ENCODE measurements at regions not wholly inside any gene's neighbourhood (a gene's known extent, or its start where the extent isn't known, plus 50 kb on each side); places are given as distances from the start of the nearest gene placed in this dataset.

- DNase-seq, result no peak
Measured at GRCh38 chr9:90010793-90011192, 406.0 kb downstream of the GADD45G start.

GRCh38 chr9:90012949-90013348 lies 408.1 kb downstream of the GADD45G start:
- DNase-seq, result no peak

- DNase-seq, result no peak
Measured at GRCh38 chr9:90013778-90014177, 409.0 kb downstream of the GADD45G start.

GRCh38 chr9:90014421-90014820 lies 409.6 kb downstream of the GADD45G start:
- DNase-seq, result no peak

- no peak for DNase-seq
Measured at GRCh38 chr9:90016272-90016671, 411.5 kb downstream of the GADD45G start.

GRCh38 chr9:90017679-90018078 lies 412.9 kb downstream of the GADD45G start:
- DNase-seq, result no peak

GRCh38 chr9:90018688-90019087 lies 413.9 kb downstream of the GADD45G start:
- DNase-seq, result no peak

- no peak for DNase-seq
Measured at GRCh38 chr9:90019626-90020025, 414.8 kb downstream of the GADD45G start.

- no peak for DNase-seq
Measured at GRCh38 chr9:90020276-90020871, 415.6 kb downstream of the GADD45G start.

GRCh38 chr9:90021216-90021906 lies 416.5 kb downstream of the GADD45G start:
- no peak for DNase-seq

GRCh38 chr9:90022474-90022873 lies 417.7 kb downstream of the GADD45G start:
- DNase-seq, result no peak

- DNase-seq, result no peak
Measured at GRCh38 chr9:90023861-90024260, 419.0 kb downstream of the GADD45G start.

GRCh38 chr9:90024409-90024808 lies 419.6 kb downstream of the GADD45G start:
- DNase-seq, result no peak

GRCh38 chr9:90024823-90025222 lies 420.0 kb downstream of the GADD45G start:
- DNase-seq, result no peak

- no peak for DNase-seq
Measured at GRCh38 chr9:90025816-90026215, 421.0 kb downstream of the GADD45G start.

GRCh38 chr9:90027296-90027790 lies 422.5 kb downstream of the GADD45G start:
- no peak for DNase-seq

GRCh38 chr9:90029386-90029785 lies 424.6 kb downstream of the GADD45G start:
- DNase-seq, result no peak

- no peak for DNase-seq
Measured at GRCh38 chr9:90029996-90030395, 425.2 kb downstream of the GADD45G start.

GRCh38 chr9:90032296-90033027 lies 427.6 kb downstream of the GADD45G start:
- DNase-seq, result no peak

- DNase-seq, result no peak
Measured at GRCh38 chr9:90033028-90033650, 428.3 kb downstream of the GADD45G start.

GRCh38 chr9:90034071-90034470 lies 429.3 kb downstream of the GADD45G start:
- DNase-seq, result no peak

- DNase-seq, result no peak
Measured at GRCh38 chr9:90035471-90035870, 430.7 kb downstream of the GADD45G start.

- DNase-seq, result no peak
Measured at GRCh38 chr9:90037146-90037797, 432.5 kb downstream of the GADD45G start.
